Neuron (in vitro differentiated cells): ENCODE measurements at regions not wholly inside any gene's neighbourhood (a gene's known extent, or its start where the extent isn't known, plus 50 kb on each side); places are given as distances from the start of the nearest gene placed in this dataset.

Source experiments
- H2AFZ ChIP-seq: one replicate; pipeline ENCODE4 v1.6.1; 2013; ENCODE audit warnings: low read depth, mild to moderate bottlenecking, inconsistent platforms, low read length, moderate library complexity
- H3K27me3 ChIP-seq: one replicate; pipeline ENCODE4 v1.6.1; 2013; ENCODE audit warnings: low read length; ENCODE audit not compliant: insufficient read depth
- H3K36me3 ChIP-seq: one replicate; pipeline ENCODE4 v1.6.1; 2013; ENCODE audit warnings: low read length; ENCODE audit not compliant: insufficient read depth
- H3K4me1 ChIP-seq: one replicate; pipeline ENCODE4 v1.6.1; 2013; ENCODE audit warnings: low read length; ENCODE audit not compliant: insufficient read depth
- H3K4me3 ChIP-seq: 2 replicates; pipeline ENCODE4 v1.5.1; 2013; ENCODE audit warnings: mild to moderate bottlenecking, low read length, moderate library complexity
- H3K9me3 ChIP-seq: one replicate; pipeline ENCODE4 v1.6.1; 2013; ENCODE audit warnings: low read length

- no peaks in the 10 kb centered on the region for H3K27me3 ChIP-seq
- H3K4me1 ChIP-seq: no peaks in the 10 kb centered on the region
- no peak overlapping the region for H3K4me3 ChIP-seq
- no peaks in the 10 kb centered on the region for H3K36me3 ChIP-seq
- H2AFZ ChIP-seq: no peak overlapping the region
- no peaks in the 10 kb centered on the region for H3K9me3 ChIP-seq
Observed at GRCh38 chr9:108331596-108331995, 524.2 kb downstream of the ACTL7B start.

GRCh38 chr9:108325406-108325805, 530.4 kb downstream of the ACTL7B start:
- Histone ChIP-seq H3K4me1 (no peaks in the 10 kb centered on the region), H3K36me3 (no peaks in the 10 kb centered on the region), H3K4me3 (no peak overlapping the region), H2AFZ (no peak overlapping the region), H3K9me3 (no peaks in the 10 kb centered on the region), H3K27me3 (no peaks in the 10 kb centered on the region)

GRCh38 chr9:108323615-108324014, 532.2 kb downstream of the ACTL7B start:
- H2AFZ ChIP-seq: no peak overlapping the region

GRCh38 chr9:108322326-108323098, 533.3 kb downstream of the ACTL7B start:
- Histone ChIP-seq H2AFZ (no peak overlapping the region), H3K4me1 (no peaks in the 10 kb centered on the region), H3K36me3 (no peaks in the 10 kb centered on the region), H3K9me3 (no peaks in the 10 kb centered on the region), H3K4me3 (no peak overlapping the region), H3K27me3 (no peaks in the 10 kb centered on the region)

More at GRCh38 chr9:108323615-108324014, 532.2 kb downstream of the ACTL7B start:
- Histone ChIP-seq H3K9me3 (no peaks in the 10 kb centered on the region), H3K36me3 (no peaks in the 10 kb centered on the region), H3K4me1 (no peaks in the 10 kb centered on the region), H3K4me3 (no peak overlapping the region), H3K27me3 (no peaks in the 10 kb centered on the region)

GRCh38 chr9:108316630-108317029, 539.2 kb downstream of the ACTL7B start:
- no peak overlapping the region for H3K4me3 ChIP-seq
- no peaks in the 10 kb centered on the region for H3K4me1 ChIP-seq
- H3K36me3 ChIP-seq: no peaks in the 10 kb centered on the region
- H3K9me3 ChIP-seq: no peaks in the 10 kb centered on the region
- H2AFZ ChIP-seq: no peak overlapping the region
- H3K27me3 ChIP-seq: no peaks in the 10 kb centered on the region

GRCh38 chr9:108316066-108316465, 539.7 kb downstream of the ACTL7B start:
- Histone ChIP-seq H3K36me3 (no peaks in the 10 kb centered on the region), H3K4me3 (no peak overlapping the region), H3K4me1 (no peaks in the 10 kb centered on the region), H3K27me3 (no peaks in the 10 kb centered on the region), H2AFZ (no peak overlapping the region), H3K9me3 (no peaks in the 10 kb centered on the region)

GRCh38 chr9:108311745-108312144, 544.0 kb downstream of the ACTL7B start:
- Histone ChIP-seq H3K4me1 (no peaks in the 10 kb centered on the region), H3K36me3 (no peaks in the 10 kb centered on the region), H2AFZ (no peak overlapping the region), H3K4me3 (no peak overlapping the region), H3K9me3 (no peaks in the 10 kb centered on the region), H3K27me3 (no peaks in the 10 kb centered on the region)

GRCh38 chr9:108310202-108310601, 545.6 kb downstream of the ACTL7B start:
- Histone ChIP-seq H2AFZ (no peak overlapping the region), H3K36me3 (no peaks in the 10 kb centered on the region), H3K9me3 (no peaks in the 10 kb centered on the region), H3K4me3 (no peak overlapping the region), H3K4me1 (no peaks in the 10 kb centered on the region), H3K27me3 (no peaks in the 10 kb centered on the region)

GRCh38 chr9:108300306-108301287, 555.2 kb downstream of the ACTL7B start:
- no peaks in the 10 kb centered on the region for H3K27me3 ChIP-seq
- no peak overlapping the region for H3K4me3 ChIP-seq
- H3K4me1 ChIP-seq: no peaks in the 10 kb centered on the region
- no peaks in the 10 kb centered on the region for H3K9me3 ChIP-seq
- H3K36me3 ChIP-seq: no peaks in the 10 kb centered on the region
- no peak overlapping the region for H2AFZ ChIP-seq

- no peak overlapping the region for H3K4me3 ChIP-seq
- H3K9me3 ChIP-seq: no peaks in the 10 kb centered on the region
- H3K36me3 ChIP-seq: no peaks in the 10 kb centered on the region
- no peaks in the 10 kb centered on the region for H3K4me1 ChIP-seq
- no peak overlapping the region for H2AFZ ChIP-seq
- H3K27me3 ChIP-seq: no peaks in the 10 kb centered on the region
Observed at GRCh38 chr9:108297073-108297472, 558.7 kb downstream of the ACTL7B start.

GRCh38 chr9:108296056-108296455, 559.7 kb downstream of the ACTL7B start:
- no peak overlapping the region for H2AFZ ChIP-seq
- H3K9me3 ChIP-seq: no peaks in the 10 kb centered on the region
- no peak overlapping the region for H3K4me3 ChIP-seq
- no peaks in the 10 kb centered on the region for H3K36me3 ChIP-seq
- H3K4me1 ChIP-seq: no peaks in the 10 kb centered on the region
- H3K27me3 ChIP-seq: no peaks in the 10 kb centered on the region

- H3K9me3 ChIP-seq: no peaks in the 10 kb centered on the region
- no peak overlapping the region for H3K4me3 ChIP-seq
- H3K4me1 ChIP-seq: no peaks in the 10 kb centered on the region
- H3K36me3 ChIP-seq: no peaks in the 10 kb centered on the region
- H3K27me3 ChIP-seq: no peaks in the 10 kb centered on the region
- H2AFZ ChIP-seq: no peak overlapping the region
Observed at GRCh38 chr9:108291586-108291932, 564.2 kb downstream of the ACTL7B start.

GRCh38 chr9:108290839-108291585, 564.8 kb downstream of the ACTL7B start:
- Histone ChIP-seq H3K4me3 (no peak overlapping the region), H2AFZ (no peak overlapping the region), H3K9me3 (no peaks in the 10 kb centered on the region), H3K36me3 (no peaks in the 10 kb centered on the region), H3K27me3 (no peaks in the 10 kb centered on the region), H3K4me1 (no peaks in the 10 kb centered on the region)
